ENCODE measurements at regions not wholly inside any gene's neighbourhood (a gene's known extent, or its start where the extent isn't known, plus 50 kb on each side); places are given as distances from the start of the nearest gene placed in this dataset.

GRCh38 chr22:49451070-49451840, 376.4 kb downstream of the BRD1 start:
- 57 to 60% (median 60%) methylated on average over 17 of the region's 17 CpGs for WGBS, 3 donors
- peaks cover 0 to 17% (median 9%) of the 10 kb centered on the region in 3 donors for H3K27me3 ChIP-seq (ENCODE audit: insufficient read depth in 3 of 3, low read length in 2 of 3)
- no peak for ATAC-seq

GRCh38 chr22:49450498-49450897, 377.2 kb downstream of the BRD1 start:
- DNase-seq (no peak), ATAC-seq (no peak)
- WGBS, 3 donors, result 2 to 8% (median 6%) methylated on average over 9 of the region's 9 CpGs
- H3K27me3 ChIP-seq (ENCODE audit: insufficient read depth in 3 of 3, low read length in 2 of 3), result peaks cover 0 to 11% (median 9%) of the 10 kb centered on the region in 3 donors
- H3K4me3 ChIP-seq, result no peak overlapping the region
- H3K36me3 ChIP-seq (ENCODE audit: insufficient read depth in 1 of 2, low read depth in 1 of 2), result no peaks in the 10 kb centered on the region
- TF ChIP-seq CTCF (IDR thresholded peaks at IDR 0.05), result no peak
- no peaks in the 10 kb centered on the region for H3K4me1 ChIP-seq
- intact Hi-C loops (cut with DNase I), result no loop called here
- no peaks in the 10 kb centered on the region for H3K9me3 ChIP-seq
- no peak overlapping the region for H3K27ac ChIP-seq

More at GRCh38 chr22:49451070-49451840, 376.4 kb downstream of the BRD1 start:
- H3K36me3 ChIP-seq (ENCODE audit: insufficient read depth in 1 of 2, low read depth in 1 of 2), result no peaks in the 10 kb centered on the region
- intact Hi-C loops (cut with DNase I), result no loop called here
- no peaks in the 10 kb centered on the region for H3K9me3 ChIP-seq
- no peak overlapping the region for H3K27ac ChIP-seq
- no peaks in the 10 kb centered on the region for H3K4me1 ChIP-seq
- TF ChIP-seq CTCF (IDR thresholded peaks at IDR 0.05), result no peak
- DNase-seq, result no peak
- no peak overlapping the region for H3K4me3 ChIP-seq

GRCh38 chr22:49449811-49450446, 377.7 kb downstream of the BRD1 start:
- Histone ChIP-seq H3K27ac (no peak overlapping the region), H3K9me3 (no peaks in the 10 kb centered on the region), H3K4me3 (no peak overlapping the region), H3K36me3 (ENCODE audit: insufficient read depth in 1 of 2, low read depth in 1 of 2) (no peaks in the 10 kb centered on the region), H3K27me3 (ENCODE audit: insufficient read depth in 3 of 3, low read length in 2 of 3) (peaks cover 0 to 11% (median 9%) of the 10 kb centered on the region in 3 donors), H3K4me1 (no peaks in the 10 kb centered on the region)
- ATAC-seq (no peak), DNase-seq (no peak)
- WGBS, 3 donors, result 10 to 27% (median 17%) methylated on average over 37 to 38 of the region's 38 CpGs
- TF ChIP-seq CTCF (IDR thresholded peaks at IDR 0.05), result no peak
- intact Hi-C loops (cut with DNase I), result no loop called here

- no peak for TF ChIP-seq CTCF (IDR thresholded peaks at IDR 0.05)
- no peak for ATAC-seq
- Histone ChIP-seq H3K4me1 (no peaks in the 10 kb centered on the region), H3K4me3 (no peak overlapping the region), H3K9me3 (no peaks in the 10 kb centered on the region), H3K27ac (no peak overlapping the region), H3K36me3 (ENCODE audit: insufficient read depth in 1 of 2, low read depth in 1 of 2) (no peaks in the 10 kb centered on the region), H3K27me3 (ENCODE audit: insufficient read depth in 3 of 3, low read length in 2 of 3) (peaks cover 0 to 11% (median 9%) of the 10 kb centered on the region in 3 donors)
- intact Hi-C loops (cut with DNase I), result no loop called here
- no peak for DNase-seq
- 68 to 70% (median 69%) methylated on average over 16 of the region's 16 CpGs for WGBS, 3 donors
These were observed 378.3 kb downstream of the BRD1 start for GRCh38 chr22:49449377-49449776.

Measured in psoas muscle (tissue), 7 donors.